K562 (cell line): ENCODE measurements at regions not wholly inside any gene's neighbourhood (a gene's known extent, or its start where the extent isn't known, plus 50 kb on each side); places are given as distances from the start of the nearest gene placed in this dataset.

ENCODE experiments used
- ATAC-seq: fragments of 200-7000 bp; cut with Tn5 transposase; 3 replicates; pipeline ENCODE4 v1.9.1; 2020; ENCODE audit warnings: moderate library complexity
- BruUV-seq: library from RNA; stranded (reverse); fragments of 400-500 nt; replicated peaks from 2 replicates; lab custom pipeline; 2021; lab: Mats Ljungman, UMichigan
- CTCF ChIA-PET: fragments of 300-600 bp; formaldehyde crosslinking; extraction: SDS; loops from one replicate; lab custom pipeline; 2021; ENCODE audit warnings: low intra/inter-chr PET ratio; lab: Yijun Ruan, JAX
- POLR2A ChIA-PET: fragments of 300-600, 350-650 bp; sonication (Branson Sonifier 250); formaldehyde crosslinking; extraction: SDS; loops from one replicate; lab custom pipeline; 2021; ENCODE audit warnings: antibody characterized with exemption, inconsistent platforms; lab: Yijun Ruan, JAX
- DNase-seq, 4 experiments: peaks; one replicate each; pipeline versions ENCODE4 v3.0.0 to v3.0.0-alpha.2; 2011 to 2018; ENCODE audit warnings: low spot score in 3 of 4, mixed read lengths in 3 of 4; ENCODE audit errors: extremely low read depth in 1 of 4
- FAIRE-seq: peaks from 2 replicates; lab custom pipeline; 2011; peaks lifted over from hg19 to GRCh38; lab: Jason Lieb, UNC
- H2AFZ ChIP-seq: 2 replicates; pipeline ENCODE4 v1.6.0; 2011; ENCODE audit warnings: low read depth, low read length, control low read depth, inconsistent platforms
- H3K27ac ChIP-seq: fragments of 200-600 bp; 3 replicates; pipeline ENCODE4 v1.8.0; 2011; ENCODE audit warnings: low read depth, mild to moderate bottlenecking, control low read depth, inconsistent platforms, low read length, moderate library complexity, mixed read lengths; ENCODE audit errors: extremely low read depth
- H3K27me3 ChIP-seq, 2 experiments: fragments of 300-600 bp in 1 of 2; 2 replicates in 1 of 2; 3 replicates in 1 of 2; pipeline versions ENCODE4 v1.6.0 to v1.8.0; 2011; ENCODE audit warnings: inconsistent platforms in 2 of 2, low read length in 2 of 2, mild to moderate bottlenecking in 1 of 2, mixed read lengths in 1 of 2, moderate library complexity in 1 of 2; ENCODE audit not compliant: control insufficient read depth in 2 of 2, insufficient read depth in 2 of 2
- H3K36me3 ChIP-seq: fragments of 300-600 bp; 3 replicates; pipeline ENCODE4 v1.8.0; 2011; ENCODE audit warnings: mild to moderate bottlenecking, low read length, inconsistent platforms; ENCODE audit not compliant: control insufficient read depth, insufficient read depth
- H3K4me1 ChIP-seq, 2 experiments: fragments of 200-600 bp in 1 of 2; replicated peaks in 1 of 2; 2 replicates in 1 of 2; 3 replicates in 1 of 2; pipeline versions ENCODE4 v1.5.1 to v1.8.0; 2011; ENCODE audit warnings: inconsistent platforms in 2 of 2, low read length in 2 of 2, mild to moderate bottlenecking in 1 of 2, mixed read lengths in 1 of 2, moderate library complexity in 1 of 2; ENCODE audit not compliant: control insufficient read depth in 2 of 2, insufficient read depth in 2 of 2
- H3K4me2 ChIP-seq: 2 replicates; pipeline ENCODE4 v1.6.1; 2011; ENCODE audit warnings: low read length, control low read depth, inconsistent platforms, mixed read lengths; ENCODE audit not compliant: insufficient read depth
- H3K4me3 ChIP-seq: fragments of 200-600 bp; sonication (generic), shearing (Covaris generic); 2 replicates; pipeline ENCODE4 v1.5.1; 2016; ENCODE audit warnings: control low read depth, inconsistent platforms
- H3K79me2 ChIP-seq: fragments of 200-600 bp; 3 replicates; pipeline ENCODE4 v1.8.0; 2011; ENCODE audit warnings: low read length, inconsistent platforms; ENCODE audit not compliant: control insufficient read depth, insufficient read depth
- H3K9ac ChIP-seq, 2 experiments: 2 replicates each; pipeline versions ENCODE4 v1.6.0 to v1.6.1; 2011; ENCODE audit warnings: low read depth in 2 of 2, low read length in 2 of 2, control low read depth in 1 of 2, inconsistent platforms in 1 of 2, mild to moderate bottlenecking in 1 of 2, mixed read lengths in 1 of 2; ENCODE audit not compliant: insufficient read depth in 1 of 2
- H3K9me1 ChIP-seq: one replicate; pipeline ENCODE4 v1.6.0; 2011; ENCODE audit warnings: inconsistent platforms, mild to moderate bottlenecking, low read length, moderate library complexity; ENCODE audit not compliant: control insufficient read depth, insufficient read depth
- H3K9me3 ChIP-seq: replicated peaks from 2 replicates; pipeline ENCODE4 v1.5.1; 2011; ENCODE audit warnings: low read depth, low read length, inconsistent platforms; ENCODE audit not compliant: control insufficient read depth, insufficient read depth
- H4K20me1 ChIP-seq: replicated peaks from 2 replicates; pipeline ENCODE4 v1.6.1; 2011; ENCODE audit warnings: low read length, inconsistent platforms, mixed read lengths; ENCODE audit not compliant: control insufficient read depth, insufficient read depth
- AFF4 ChIP-seq: sonication (generic); formaldehyde crosslinking; IDR thresholded peaks from 2 replicates; pipeline ENCODE4 v1.8.0; 2023; ENCODE audit warnings: mild to moderate bottlenecking, missing genetic modification reagents
- CBFB ChIP-seq: sonication (generic); formaldehyde crosslinking; IDR thresholded peaks from 2 replicates; pipeline ENCODE4 v1.4.0; 2020; ENCODE audit warnings: mild to moderate bottlenecking, missing genetic modification reagents
- SAFB2 ChIP-seq: fragments of 200-400 bp; formaldehyde crosslinking; IDR thresholded peaks from 2 replicates; pipeline ENCODE4 v1.6.1; 2018; ENCODE audit warnings: borderline replicate concordance, low read length, low read depth, moderate library complexity; ENCODE audit not compliant: severe bottlenecking
- USF2 ChIP-seq: sonication (generic); formaldehyde crosslinking; IDR thresholded peaks from 2 replicates; pipeline ENCODE4 v1.5.0; 2020; ENCODE audit warnings: missing genetic modification reagents
- in situ Hi-C: fragments of 300-500 bp; cut with MboI; formaldehyde crosslinking; loops from 4 replicates; pipeline ENCODE4 v1.15.0; 2018; ENCODE audit warnings: inconsistent platforms, mixed read lengths
- intact Hi-C: fragments of 100-400 bp; cut with micrococcal nuclease; formaldehyde crosslinking; loops from 2 replicates; pipeline ENCODE4 v1.14.2; 2022

- TF ChIP-seq AFF4 (CRISPR knock-in tag) (no peak), CBFB (CRISPR knock-in tag) (no peak)
Measured at GRCh38 chr5:103362211-103362610, 103.6 kb downstream of the MACIR start (continued).

- Histone ChIP-seq H3K27me3 (no peaks in the 10 kb centered on the region; a peak in 1 of 5 replicates), H4K20me1 (no peaks in the 10 kb centered on the region), H3K9ac (no peak overlapping the region)
- intact Hi-C loops, result no loop called here
- TF ChIP-seq SAFB2 (no peak), USF2 (0 out of 2 replicates have a peak, but pooled peaks have one; percentile 12)
- TF ChIP-seq, all 486 proteins: peak for 1
- Histone ChIP-seq H3K9me3 (no peaks in the 10 kb centered on the region), H2AFZ (no peak overlapping the region), H3K9me1 (no peaks in the 10 kb centered on the region), H3K27ac (no peak overlapping the region), H3K36me3 (no peaks in the 10 kb centered on the region), H3K79me2 (no peaks in the 10 kb centered on the region), H3K4me2 (no peak overlapping the region), H3K4me3 (no peak overlapping the region), H3K4me1 (no peaks in the 10 kb centered on the region)
- no peak for DNase-seq
- POLR2A ChIA-PET, result no interaction called here
- FAIRE-seq, result no peak
- CTCF ChIA-PET, result no interaction called here
- BruUV-seq, result no TSS peak
- ATAC-seq, result no peak
- in situ Hi-C loops, result no loop called here
Measured at GRCh38 chr5:103360475-103360874, 101.9 kb downstream of the MACIR start.
